IPS-18a (cell line): ENCODE measurements at regions not wholly inside any gene's neighbourhood (a gene's known extent, or its start where the extent isn't known, plus 50 kb on each side); places are given as distances from the start of the nearest gene placed in this dataset.
A peak's percentile ranks its signal among the peaks of the same experiment; 100 is the strongest.

ENCODE experiments used
- H3K27ac ChIP-seq: one replicate; pipeline ENCODE4 v1.5.1; 2013; ENCODE audit warnings: low read length
- H3K27me3 ChIP-seq: one replicate; pipeline ENCODE4 v1.6.1; 2013; ENCODE audit warnings: mild to moderate bottlenecking, low read length; ENCODE audit not compliant: control insufficient read depth, insufficient read depth
- H3K36me3 ChIP-seq: one replicate; pipeline ENCODE4 v1.6.1; 2013; ENCODE audit warnings: low read depth, low read length; ENCODE audit not compliant: control insufficient read depth
- H3K4me1 ChIP-seq: one replicate; pipeline ENCODE4 v1.6.1; 2013; ENCODE audit warnings: low read depth, low read length; ENCODE audit not compliant: control insufficient read depth
- H3K4me3 ChIP-seq: one replicate; pipeline ENCODE4 v1.5.1; 2013; ENCODE audit warnings: low read length
- H3K9ac ChIP-seq: one replicate; pipeline ENCODE4 v1.6.1; 2013; ENCODE audit warnings: mild to moderate bottlenecking, low read length, moderate library complexity
- H3K9me3 ChIP-seq: one replicate; pipeline ENCODE4 v1.6.1; 2013; ENCODE audit warnings: low read depth, low read length; ENCODE audit not compliant: control insufficient read depth

DNA sequence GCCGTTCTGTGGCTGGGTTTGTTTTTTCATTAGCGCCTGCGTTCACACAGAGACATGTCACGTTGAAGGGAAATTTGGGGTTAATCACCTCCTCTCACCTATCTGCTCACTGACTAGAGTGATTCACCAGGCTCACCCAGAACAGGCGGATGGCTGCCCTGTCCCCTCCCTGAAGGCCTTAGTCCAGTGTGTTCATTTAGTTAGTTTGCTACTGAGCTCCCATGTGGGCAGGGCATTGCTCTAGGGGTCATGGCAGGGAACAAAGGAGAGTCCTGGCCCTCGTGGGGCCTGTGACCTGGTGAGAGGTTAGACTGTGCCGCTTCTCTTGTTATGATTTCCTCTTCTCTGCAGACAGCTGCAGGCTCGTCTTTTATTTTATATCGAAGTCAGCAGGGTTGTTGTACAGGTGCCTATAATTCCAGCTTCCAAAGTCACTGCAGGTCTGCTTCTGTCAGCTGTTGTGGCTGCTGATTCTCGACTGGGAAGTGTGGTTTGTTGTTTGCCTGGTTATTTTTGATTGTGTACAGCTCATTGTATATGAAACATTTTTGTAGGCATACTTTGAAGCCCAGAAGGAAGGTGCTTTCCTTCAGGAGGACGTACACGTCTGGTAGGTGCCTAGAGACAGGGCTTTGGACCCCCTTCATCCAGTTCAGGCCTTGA is 73.4 kb upstream of the GSE1 start:
- Histone ChIP-seq H3K36me3 (no peaks in the 10 kb centered on the region), H3K27me3 (no peaks in the 10 kb centered on the region), H3K9ac (no peak overlapping the region), H3K4me1 (peaks cover 11% of the 10 kb centered on the region), H3K27ac (no peak overlapping the region), H3K4me3 (no peak overlapping the region), H3K9me3 (peaks cover 4% of the 10 kb centered on the region)

DNA sequence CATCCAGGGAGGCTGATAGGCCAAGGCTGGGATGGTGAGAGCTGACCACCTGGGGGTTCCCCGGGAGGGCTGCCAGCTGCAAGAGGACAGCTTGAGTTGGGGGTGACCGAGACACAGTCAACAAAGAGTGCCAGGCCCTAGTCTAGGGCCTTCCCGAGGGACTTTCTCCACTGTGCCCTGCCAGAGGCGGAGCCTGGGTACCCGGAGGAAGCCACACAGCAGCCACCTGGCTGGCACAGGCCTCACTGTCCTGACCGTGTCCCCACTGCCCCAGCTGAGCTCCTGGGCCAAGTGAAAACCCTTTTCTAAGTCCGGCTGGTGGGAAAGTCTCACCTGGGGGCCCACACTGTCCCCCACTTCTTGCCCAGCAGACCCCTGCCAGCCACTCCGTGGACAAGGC is 71.9 kb upstream of the GSE1 start:
- Histone ChIP-seq H3K4me1 (peaks cover 11% of the 10 kb centered on the region), H3K9ac (no peak overlapping the region), H3K9me3 (peaks cover 4% of the 10 kb centered on the region), H3K27ac (no peak overlapping the region), H3K36me3 (no peaks in the 10 kb centered on the region), H3K4me3 (no peak overlapping the region), H3K27me3 (no peaks in the 10 kb centered on the region)

DNA sequence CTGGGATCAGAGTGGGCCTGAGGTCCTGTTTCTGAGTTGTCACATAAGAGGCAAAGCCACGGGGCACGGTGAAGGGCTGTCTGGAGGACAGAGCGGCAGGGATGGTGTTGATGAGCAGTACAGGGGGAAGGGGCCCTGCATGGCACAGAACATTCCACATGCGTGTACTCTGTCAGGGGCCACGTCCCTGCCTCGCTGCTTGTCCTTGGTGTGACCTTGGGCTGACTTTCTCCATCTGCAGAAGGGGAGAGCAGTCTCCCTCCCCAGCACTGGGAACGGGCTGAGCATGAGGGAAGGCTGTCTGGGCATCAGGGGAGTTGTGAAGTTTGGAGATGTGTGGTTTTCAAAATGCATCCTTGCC is 71.5 kb upstream of the GSE1 start:
- peaks cover 11% of the 10 kb centered on the region for H3K4me1 ChIP-seq
- peaks cover 4% of the 10 kb centered on the region for H3K9me3 ChIP-seq
- H3K4me3 ChIP-seq, result no peak overlapping the region
- peak overlapping the region; percentile 13 for H3K9ac ChIP-seq
- no peak overlapping the region for H3K27ac ChIP-seq
- H3K36me3 ChIP-seq, result no peaks in the 10 kb centered on the region
- no peaks in the 10 kb centered on the region for H3K27me3 ChIP-seq

DNA sequence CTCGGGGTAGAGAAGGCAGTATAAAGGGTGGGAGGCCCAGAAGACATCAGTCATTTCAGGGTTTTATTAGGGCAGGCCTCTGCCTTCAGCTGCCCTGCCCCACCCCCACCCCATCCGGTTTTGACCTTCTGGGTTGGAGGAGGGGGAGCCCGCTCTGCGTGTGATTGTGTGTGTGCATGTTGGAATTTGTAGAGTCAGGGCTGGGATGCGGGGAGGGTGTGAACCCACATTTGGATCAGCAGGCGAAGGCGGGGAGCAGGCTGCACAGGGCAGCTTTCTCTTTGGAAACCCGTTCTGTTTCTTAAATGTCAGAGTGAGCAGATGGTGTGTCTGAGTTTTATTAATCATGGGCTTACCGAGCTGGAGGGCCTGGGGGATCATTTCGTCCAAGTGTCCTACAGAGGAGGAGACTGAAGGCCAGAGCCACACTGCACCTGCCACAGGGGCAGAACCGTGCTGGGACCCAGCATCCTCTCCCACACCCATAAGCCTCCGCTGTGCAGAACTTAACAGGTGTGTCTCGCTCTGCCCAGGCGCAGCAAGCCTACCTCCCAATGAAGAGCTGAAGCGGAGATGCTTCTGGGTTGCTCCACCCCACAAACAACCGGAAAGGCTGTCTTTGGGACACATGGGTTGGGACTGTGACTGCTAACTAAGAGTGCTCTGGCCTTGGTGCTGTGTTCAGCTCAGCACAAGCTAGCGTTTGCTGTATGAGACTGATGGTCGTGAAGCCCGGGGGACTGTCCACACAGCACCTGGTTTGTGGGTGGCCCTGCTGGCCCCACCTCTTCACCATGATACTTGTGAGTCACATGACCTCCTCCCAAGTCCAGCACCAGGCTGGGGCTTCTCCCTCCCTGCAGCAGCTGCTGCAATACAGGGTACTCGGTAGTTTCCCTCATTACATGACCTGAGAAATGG is 70.9 kb upstream of the GSE1 start:
- Histone ChIP-seq H3K9me3 (peaks cover 4% of the 10 kb centered on the region), H3K27me3 (no peaks in the 10 kb centered on the region), H3K4me3 (no peak overlapping the region), H3K9ac (no peak overlapping the region), H3K36me3 (no peaks in the 10 kb centered on the region), H3K4me1 (peaks cover 11% of the 10 kb centered on the region), H3K27ac (no peak overlapping the region)

DNA sequence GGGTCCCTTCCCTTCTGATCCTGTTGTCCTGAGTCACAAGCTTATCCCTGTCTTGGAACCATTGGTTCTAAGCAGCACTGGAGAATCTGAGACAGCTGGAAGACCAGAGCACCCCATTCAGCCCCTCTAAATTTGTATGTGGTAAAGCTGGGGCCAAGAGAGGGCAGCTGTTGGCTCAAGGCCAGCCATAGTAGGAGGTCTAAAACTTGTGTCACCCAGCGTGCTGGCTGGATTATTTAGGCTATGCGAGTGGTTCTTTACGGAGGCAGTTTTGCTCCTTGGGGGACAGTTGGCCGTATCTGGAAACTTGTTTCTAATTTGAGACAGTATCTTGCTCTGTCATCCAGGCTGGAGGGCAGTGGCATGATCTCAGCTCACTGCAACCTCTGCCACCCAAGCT is 69.6 kb upstream of the GSE1 start:
- H3K27me3 ChIP-seq, result no peaks in the 10 kb centered on the region
- no peaks in the 10 kb centered on the region for H3K36me3 ChIP-seq
- peaks cover 4% of the 10 kb centered on the region for H3K9me3 ChIP-seq
- H3K4me1 ChIP-seq, result peaks cover 11% of the 10 kb centered on the region
- no peak overlapping the region for H3K9ac ChIP-seq
- H3K27ac ChIP-seq, result no peak overlapping the region
- H3K4me3 ChIP-seq, result no peak overlapping the region

DNA sequence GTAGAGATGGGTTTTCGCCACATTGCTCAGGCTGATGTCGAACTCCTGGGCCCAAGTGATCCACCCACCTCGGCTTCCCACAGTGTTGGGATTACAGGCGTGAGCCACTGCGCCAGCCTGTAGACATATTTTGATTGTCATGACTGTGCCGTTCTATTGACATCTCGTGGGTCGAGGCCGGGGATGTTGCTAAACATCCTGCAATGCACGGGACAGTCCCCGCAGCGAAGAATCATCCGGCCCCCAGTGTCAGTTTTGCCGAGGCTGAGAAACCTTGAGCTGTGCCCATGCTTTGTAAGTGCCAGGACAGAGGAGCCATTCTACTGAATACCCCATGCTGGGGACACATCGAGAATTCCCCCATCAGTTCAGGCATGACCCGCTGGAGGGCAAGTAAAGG is 69.1 kb upstream of the GSE1 start:
- Histone ChIP-seq H3K27me3 (no peaks in the 10 kb centered on the region), H3K9me3 (peaks cover 4% of the 10 kb centered on the region), H3K4me3 (no peak overlapping the region), H3K36me3 (no peaks in the 10 kb centered on the region), H3K9ac (no peak overlapping the region), H3K4me1 (peaks cover 11% of the 10 kb centered on the region), H3K27ac (no peak overlapping the region)

DNA sequence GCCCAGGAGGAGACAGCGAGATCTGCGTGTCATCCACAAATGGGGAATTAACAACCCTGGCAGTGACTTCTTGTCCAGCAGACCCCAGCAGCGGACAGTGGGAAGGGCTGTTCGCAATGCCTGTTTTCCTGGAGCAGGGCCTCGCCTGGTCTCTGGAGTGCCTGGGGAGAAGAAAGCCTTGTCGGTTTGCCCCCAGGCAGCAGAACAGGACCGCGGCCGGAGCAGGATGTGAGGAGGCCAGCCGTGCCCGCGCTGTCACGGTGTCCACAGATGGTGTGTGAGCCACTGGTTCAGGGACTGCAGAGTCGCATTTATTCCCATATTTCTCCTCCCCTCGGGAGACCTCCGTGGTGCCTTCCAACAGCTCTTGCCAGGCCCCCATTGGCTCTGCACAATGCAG is 68.5 kb upstream of the GSE1 start:
- Histone ChIP-seq H3K36me3 (no peaks in the 10 kb centered on the region), H3K9me3 (peaks cover 3% of the 10 kb centered on the region), H3K27ac (no peak overlapping the region), H3K27me3 (no peaks in the 10 kb centered on the region), H3K9ac (no peak overlapping the region), H3K4me3 (no peak overlapping the region), H3K4me1 (peaks cover 11% of the 10 kb centered on the region)

DNA sequence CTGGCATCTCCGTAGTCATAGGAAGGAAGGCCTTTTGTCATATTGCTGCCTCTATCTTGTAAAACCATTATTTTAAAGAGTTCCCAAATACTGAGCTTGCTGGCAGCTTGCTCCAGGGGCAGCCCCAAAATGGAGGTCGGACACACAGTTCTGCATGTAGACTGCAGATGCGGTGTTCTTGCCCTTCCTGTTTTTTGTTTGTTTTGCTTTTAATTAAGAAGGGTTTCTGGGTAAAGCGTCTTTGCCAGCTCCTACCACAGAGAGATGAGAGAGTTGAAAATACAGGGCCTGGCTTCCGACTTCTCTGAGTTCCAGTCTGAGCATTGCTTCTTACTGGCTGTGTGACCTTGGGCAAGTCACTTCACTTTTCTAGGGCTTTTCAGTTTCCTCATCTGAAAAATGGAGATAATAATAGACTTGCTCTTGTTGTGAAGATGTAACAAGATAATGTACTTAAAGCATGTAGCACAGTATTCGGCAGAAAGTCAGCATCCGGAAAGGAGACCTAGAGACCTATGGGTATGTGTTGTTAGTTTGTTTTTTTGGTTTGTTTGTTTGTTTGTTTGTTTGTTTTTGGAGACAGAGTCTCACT is 67.8 kb upstream of the GSE1 start:
- H3K4me1 ChIP-seq, result peaks cover 11% of the 10 kb centered on the region
- no peaks in the 10 kb centered on the region for H3K9me3 ChIP-seq
- no peak overlapping the region for H3K9ac ChIP-seq
- H3K27me3 ChIP-seq, result no peaks in the 10 kb centered on the region
- no peak overlapping the region for H3K27ac ChIP-seq
- no peaks in the 10 kb centered on the region for H3K36me3 ChIP-seq
- H3K4me3 ChIP-seq, result no peak overlapping the region

DNA sequence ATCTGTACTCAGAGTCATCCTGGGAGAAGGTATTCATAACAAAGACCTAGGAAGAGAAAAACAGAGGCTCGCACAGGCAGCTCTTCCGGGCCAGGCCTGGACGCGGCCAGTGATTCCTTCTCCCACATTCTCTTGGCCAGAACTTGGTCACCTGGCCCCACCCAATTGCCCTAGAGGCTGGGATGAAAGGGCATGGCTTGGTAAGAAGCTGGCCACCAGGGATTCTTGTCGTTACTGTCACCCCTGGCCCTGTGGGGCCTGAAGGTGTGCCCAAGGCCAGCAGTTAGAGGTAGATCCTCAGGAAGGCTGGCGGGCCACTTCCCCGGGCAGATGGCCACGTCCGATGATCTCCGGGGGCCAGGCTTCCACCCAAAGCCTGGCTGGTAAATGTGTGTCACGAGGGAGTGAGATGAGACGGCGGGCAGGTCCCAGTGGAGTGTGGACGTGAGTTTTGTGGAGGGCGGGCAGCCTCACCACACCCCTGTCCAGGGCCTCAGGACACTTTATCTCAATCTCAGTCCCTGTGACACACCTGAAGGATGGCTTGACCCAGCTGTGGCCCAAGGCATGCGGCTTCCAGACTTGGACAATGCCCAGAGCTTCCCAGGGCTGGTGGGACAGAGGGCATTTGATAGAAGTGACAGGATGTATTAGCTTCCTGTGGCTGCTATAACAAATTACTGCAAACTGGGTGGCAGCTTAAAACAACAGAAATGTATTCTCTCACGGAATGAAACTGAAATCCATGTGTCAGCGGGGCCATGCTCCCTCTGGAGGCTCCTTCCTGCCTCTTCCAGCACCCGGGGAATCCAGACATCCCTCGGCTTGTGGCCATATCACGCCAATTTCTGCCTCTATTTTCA is 66.3 kb upstream of the GSE1 start:
- Histone ChIP-seq H3K36me3 (no peaks in the 10 kb centered on the region), H3K9ac (no peak overlapping the region), H3K4me1 (peaks cover 7% of the 10 kb centered on the region), H3K27me3 (no peaks in the 10 kb centered on the region), H3K9me3 (no peaks in the 10 kb centered on the region), H3K27ac (no peak overlapping the region), H3K4me3 (no peak overlapping the region)

DNA sequence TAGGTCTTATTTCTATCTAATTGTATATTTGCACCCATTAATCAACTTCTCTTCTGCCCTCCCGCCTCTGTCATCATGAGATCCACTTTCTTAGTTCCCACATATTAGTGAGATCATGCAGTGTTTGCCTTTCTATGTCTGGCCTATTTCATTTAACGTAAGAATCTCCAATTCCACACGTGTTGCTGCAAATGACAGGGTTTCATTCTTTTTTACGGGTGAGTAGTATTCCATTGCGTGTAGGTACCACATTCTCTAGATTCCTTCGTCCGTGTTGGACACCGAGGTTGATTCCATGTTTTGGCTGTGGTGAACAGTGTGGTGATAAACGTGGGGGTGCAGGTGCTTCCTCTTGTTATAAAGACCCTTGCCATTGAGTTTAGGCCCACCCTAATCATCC is 64.7 kb upstream of the GSE1 start:
- no peak overlapping the region for H3K27ac ChIP-seq
- peaks cover 5% of the 10 kb centered on the region for H3K4me1 ChIP-seq
- no peak overlapping the region for H3K9ac ChIP-seq
- H3K9me3 ChIP-seq, result no peaks in the 10 kb centered on the region
- no peaks in the 10 kb centered on the region for H3K36me3 ChIP-seq
- H3K4me3 ChIP-seq, result no peak overlapping the region
- no peaks in the 10 kb centered on the region for H3K27me3 ChIP-seq

DNA sequence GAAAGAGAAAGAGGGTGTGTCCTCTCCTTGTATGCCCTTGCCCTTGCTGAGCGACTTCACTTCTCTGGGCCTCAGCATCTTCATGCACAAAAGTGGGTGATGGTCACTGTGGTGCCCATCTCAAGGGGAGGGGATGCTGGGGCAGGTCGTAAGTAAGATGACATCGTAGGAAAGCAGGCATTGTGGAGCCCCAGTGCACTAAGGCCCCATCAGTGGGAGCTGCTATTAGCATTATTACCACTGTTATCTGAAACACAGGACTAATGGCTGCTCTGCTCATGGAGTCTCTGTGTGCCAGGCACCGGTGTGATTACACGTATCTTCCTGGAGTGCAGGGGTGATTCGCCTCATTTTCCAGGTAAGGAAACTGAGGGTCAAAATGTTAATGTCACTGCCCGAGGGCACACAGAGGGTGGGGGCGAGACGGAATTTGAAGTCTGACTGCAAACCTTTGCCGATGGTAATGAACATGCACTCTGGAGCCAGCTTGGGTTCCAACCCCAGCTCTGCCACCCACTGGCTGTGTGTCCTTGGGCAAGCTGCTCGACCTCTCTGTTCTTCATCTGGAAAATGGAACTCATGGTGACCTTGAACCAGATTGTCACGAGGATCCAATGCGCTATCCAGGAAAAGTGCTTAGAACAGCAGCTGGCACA is 63.2 kb upstream of the GSE1 start:
- H3K36me3 ChIP-seq, result no peaks in the 10 kb centered on the region
- no peaks in the 10 kb centered on the region for H3K9me3 ChIP-seq
- peaks cover 11% of the 10 kb centered on the region for H3K4me1 ChIP-seq
- no peak overlapping the region for H3K9ac ChIP-seq
- H3K27me3 ChIP-seq, result no peaks in the 10 kb centered on the region
- H3K27ac ChIP-seq, result no peak overlapping the region
- no peak overlapping the region for H3K4me3 ChIP-seq
